H1 (cell line): ENCODE measurements at regions not wholly inside any gene's neighbourhood (a gene's known extent, or its start where the extent isn't known, plus 50 kb on each side); places are given as distances from the start of the nearest gene placed in this dataset.

Source experiments
- CBX5 ChIP-seq: fragments of 300-800, 300-1000 bp; sonication (generic); IDR thresholded peaks from 2 replicates; pipeline ENCODE4 v1.7.1; 2016; ENCODE audit warnings: antibody characterized with exemption, low read length, low read depth
- CHD2 ChIP-seq: IDR thresholded peaks from 2 replicates; pipeline ENCODE4 v1.6.1; 2012; ENCODE audit warnings: low read length, improper control_type of control experiment
- CTCF ChIP-seq, 3 experiments: IDR thresholded peaks; 1 replicate in 2 of 3; 2 replicates in 1 of 3; pipeline versions ENCODE4 v1.5.1 to v1.6.1; 2011; ENCODE audit warnings: low read length in 3 of 3, mild to moderate bottlenecking in 3 of 3, inconsistent platforms in 2 of 3, low read depth in 1 of 3, moderate library complexity in 1 of 3; ENCODE audit not compliant: insufficient read depth in 1 of 3; ENCODE audit errors: control extremely low read depth in 1 of 3
- EP300 ChIP-seq, 2 experiments: IDR thresholded peaks; 1 replicate in 1 of 2; 2 replicates in 1 of 2; pipeline ENCODE4 v1.6.1; 2011 to 2012; ENCODE audit warnings: low read depth in 2 of 2, low read length in 2 of 2, mild to moderate bottlenecking in 2 of 2, borderline replicate concordance in 1 of 2, inconsistent platforms in 1 of 2, moderate library complexity in 1 of 2
- HDAC2 ChIP-seq, 2 experiments: fragments of 300-600 bp in 1 of 2; sonication (generic) in 1 of 2; IDR thresholded peaks; 2 replicates each; pipeline ENCODE4 v1.6.1; 2011 to 2012; ENCODE audit warnings: low read depth in 2 of 2, low read length in 2 of 2, mild to moderate bottlenecking in 2 of 2, moderate library complexity in 2 of 2, borderline replicate concordance in 1 of 2, inconsistent platforms in 1 of 2
- JUN ChIP-seq: IDR thresholded peaks from 2 replicates; pipeline ENCODE4 v1.6.1; 2011; ENCODE audit warnings: low read depth, mild to moderate bottlenecking, improper control_type of control experiment, low read length
- JUND ChIP-seq: IDR thresholded peaks from 2 replicates; pipeline ENCODE4 v1.6.1; 2011; ENCODE audit warnings: mild to moderate bottlenecking, improper control_type of control experiment, low read length
- KDM5A ChIP-seq: fragments of 200-600 bp; IDR thresholded peaks from 2 replicates; pipeline ENCODE4 v1.7.1; 2012; ENCODE audit warnings: mild to moderate bottlenecking, low read length, inconsistent platforms, mixed read lengths
- PHF8 ChIP-seq: fragments of 200-600 bp; sonication (generic); conservative IDR thresholded peaks from 2 replicates; pipeline ENCODE4 v1.7.1; 2012; ENCODE audit warnings: low read depth, mild to moderate bottlenecking, inconsistent platforms, low read length, moderate library complexity
- POLR2A ChIP-seq, 2 experiments: IDR thresholded peaks; 1 replicate in 1 of 2; 2 replicates in 1 of 2; pipeline ENCODE4 v1.6.1; 2011; ENCODE audit warnings: low read depth in 2 of 2, low read length in 2 of 2, mild to moderate bottlenecking in 2 of 2; ENCODE audit errors: control extremely low read depth in 1 of 2
- POLR2AphosphoS5 ChIP-seq: IDR thresholded peaks from 2 replicates; pipeline ENCODE4 v1.6.1; 2011; ENCODE audit warnings: low read depth, low read length
- RFX5 ChIP-seq: IDR thresholded peaks from 2 replicates; pipeline ENCODE4 v1.6.1; 2011; ENCODE audit warnings: low read depth, low read length, improper control_type of control experiment, borderline replicate concordance
- SRF ChIP-seq: IDR thresholded peaks from 2 replicates; pipeline ENCODE4 v1.6.1; 2011; ENCODE audit warnings: mild to moderate bottlenecking, low read depth, low read length, moderate library complexity

GRCh38 chr7:28890137-28890536, 68.0 kb downstream of the TRIL start:
- no peak for TF ChIP-seq RFX5
- TF ChIP-seq CTCF (IDR thresholded peaks at IDR 0.05; ENCODE audit: control extremely low read depth in 1 of 3, insufficient read depth in 1 of 3, low read depth in 1 of 3, low read length in 3 of 3) = no peak
- no peak for TF ChIP-seq HDAC2 (IDR thresholded peaks at IDR 0.05; ENCODE audit: borderline replicate concordance in 1 of 2, low read depth in 2 of 2, low read length in 2 of 2)
- 0 out of 2 replicates have a peak, but pooled peaks have one; percentile 40 for TF ChIP-seq POLR2AphosphoS5
- no peak for TF ChIP-seq POLR2A (IDR thresholded peaks at IDR 0.05; ENCODE audit: control extremely low read depth in 1 of 2, low read depth in 2 of 2, low read length in 2 of 2)
- peak in 1 of 2 experiments; percentile 78; a peak in 1 of 3 replicates for TF ChIP-seq EP300 (IDR thresholded peaks at IDR 0.05; ENCODE audit: borderline replicate concordance in 1 of 2, low read depth in 2 of 2, low read length in 2 of 2)
- no peak for TF ChIP-seq CBX5
- TF ChIP-seq CHD2 = no peak
- TF ChIP-seq JUND = no peak; the same call in 1 of the 2 replicates
- no peak for TF ChIP-seq PHF8
- no peak for TF ChIP-seq KDM5A
- TF ChIP-seq JUN = no peak
- TF ChIP-seq SRF = no peak
